DND-41 (cell line): ENCODE measurements at regions not wholly inside any gene's neighbourhood (a gene's known extent, or its start where the extent isn't known, plus 50 kb on each side); places are given as distances from the start of the nearest gene placed in this dataset.

Experiments used
- ATAC-seq: fragments of 200-7000 bp; cut with Tn5 transposase; 3 replicates; pipeline ENCODE4 v1.9.1; 2021; ENCODE audit warnings: low read depth; ENCODE audit not compliant: insufficient read depth
- DNase-seq: peaks from one replicate; pipeline ENCODE4 v3.0.0-alpha.2; 2020
- H2AFZ ChIP-seq: 2 replicates; pipeline ENCODE4 v1.6.0; 2012; ENCODE audit warnings: low read depth, low read length
- H3K27ac ChIP-seq: 2 replicates; pipeline ENCODE4 v1.5.1; 2012; ENCODE audit warnings: low read length, inconsistent platforms
- H3K27me3 ChIP-seq: fragments of 200-600 bp; sonication (generic); 2 replicates; pipeline ENCODE4 v1.6.0; 2012; ENCODE audit warnings: low read length, mild to moderate bottlenecking, inconsistent platforms; ENCODE audit not compliant: insufficient read depth, poor library complexity
- H3K36me3 ChIP-seq: 2 replicates; pipeline ENCODE4 v1.5.1; 2012; ENCODE audit warnings: low read length, inconsistent platforms; ENCODE audit not compliant: insufficient read depth
- H3K4me1 ChIP-seq: 2 replicates; pipeline ENCODE4 v1.5.1; 2012; ENCODE audit warnings: mild to moderate bottlenecking, low read length; ENCODE audit not compliant: insufficient read depth
- H3K4me2 ChIP-seq: 2 replicates; pipeline ENCODE4 v1.6.0; 2012; ENCODE audit warnings: mild to moderate bottlenecking, moderate library complexity, low read length, inconsistent platforms; ENCODE audit not compliant: insufficient read depth
- H3K4me3 ChIP-seq, 2 experiments: fragments of 200-600 bp in 1 of 2; shearing (Covaris generic) in 1 of 2; 2 replicates each; pipeline ENCODE4 v1.5.1; 2012 to 2016; ENCODE audit warnings: inconsistent platforms in 2 of 2, low read length in 2 of 2, mild to moderate bottlenecking in 2 of 2, low read depth in 1 of 2, moderate library complexity in 1 of 2
- H3K79me2 ChIP-seq: 2 replicates; pipeline ENCODE4 v1.6.0; 2012; ENCODE audit warnings: low read length, inconsistent platforms; ENCODE audit not compliant: insufficient read depth
- H3K9ac ChIP-seq: 2 replicates; pipeline ENCODE4 v1.6.0; 2012; ENCODE audit warnings: low read depth, mild to moderate bottlenecking, inconsistent platforms, low read length, moderate library complexity
- H3K9me3 ChIP-seq: 2 replicates; pipeline ENCODE4 v1.5.1; 2012; ENCODE audit warnings: low read length, moderate library complexity, mild to moderate bottlenecking, inconsistent platforms; ENCODE audit not compliant: insufficient read depth, severe bottlenecking
- H4K20me1 ChIP-seq: 2 replicates; pipeline ENCODE4 v1.6.0; 2012; ENCODE audit warnings: low read length; ENCODE audit not compliant: insufficient read depth
- CTCF ChIP-seq: IDR thresholded peaks from 2 replicates; pipeline ENCODE4 v1.5.1; 2012; ENCODE audit warnings: borderline replicate concordance, low read length, moderate library complexity, mild to moderate bottlenecking; ENCODE audit not compliant: poor library complexity, severe bottlenecking; ENCODE audit errors: extremely low read depth
- EZH2 ChIP-seq: IDR thresholded peaks from 3 replicates; pipeline ENCODE4 v1.6.1; 2012; ENCODE audit warnings: borderline replicate concordance, low read depth, mild to moderate bottlenecking, moderate library complexity, low read length, inconsistent platforms; ENCODE audit not compliant: severe bottlenecking

GRCh38 chr18:5744659-5745058 lies 150.7 kb downstream of the TMEM200C start:
- H2AFZ ChIP-seq: no peak overlapping the region
- H3K4me3 ChIP-seq: no peak overlapping the region
- H3K27me3 ChIP-seq: no peaks in the 10 kb centered on the region
- H3K9ac ChIP-seq: no peak overlapping the region
- no peak overlapping the region for H3K4me2 ChIP-seq
- no peaks in the 10 kb centered on the region for H4K20me1 ChIP-seq
- no peak for ATAC-seq
- DNase-seq: no peak
- no peaks in the 10 kb centered on the region for H3K9me3 ChIP-seq
- no peaks in the 10 kb centered on the region for H3K4me1 ChIP-seq
- H3K79me2 ChIP-seq: no peaks in the 10 kb centered on the region
- TF ChIP-seq EZH2 (no peak), CTCF (no peak)
- H3K27ac ChIP-seq: no peak overlapping the region
- H3K36me3 ChIP-seq: no peaks in the 10 kb centered on the region

GRCh38 chr18:5738526-5738925 lies 156.8 kb downstream of the TMEM200C start:
- DNase-seq: no peak
- Histone ChIP-seq H3K9ac (no peak overlapping the region), H3K4me3 (no peak overlapping the region), H2AFZ (no peak overlapping the region), H3K27me3 (no peaks in the 10 kb centered on the region), H4K20me1 (no peaks in the 10 kb centered on the region), H3K36me3 (no peaks in the 10 kb centered on the region), H3K4me2 (no peak overlapping the region), H3K27ac (no peak overlapping the region), H3K79me2 (no peaks in the 10 kb centered on the region), H3K9me3 (no peaks in the 10 kb centered on the region), H3K4me1 (no peaks in the 10 kb centered on the region)
- no peak for ATAC-seq
- TF ChIP-seq EZH2 (no peak), CTCF (no peak)

GRCh38 chr18:5732318-5732717 lies 163.0 kb downstream of the TMEM200C start:
- no peak for ATAC-seq
- H3K9ac ChIP-seq: no peak overlapping the region
- no peaks in the 10 kb centered on the region for H4K20me1 ChIP-seq
- TF ChIP-seq EZH2: no peak
- TF ChIP-seq CTCF: no peak
- no peak overlapping the region for H3K4me3 ChIP-seq
- no peaks in the 10 kb centered on the region for H3K36me3 ChIP-seq
- H3K4me2 ChIP-seq: no peak overlapping the region
- no peak for DNase-seq
- peaks cover 3% of the 10 kb centered on the region for H3K9me3 ChIP-seq
- H2AFZ ChIP-seq: no peak overlapping the region
- H3K27me3 ChIP-seq: no peaks in the 10 kb centered on the region
- no peaks in the 10 kb centered on the region for H3K4me1 ChIP-seq
- no peaks in the 10 kb centered on the region for H3K79me2 ChIP-seq
- no peak overlapping the region for H3K27ac ChIP-seq
